ENCODE measurements at regions not wholly inside any gene's neighbourhood (a gene's known extent, or its start where the extent isn't known, plus 50 kb on each side); places are given as distances from the start of the nearest gene placed in this dataset.

- Histone ChIP-seq H3K79me2 (ENCODE audit: control insufficient read depth, insufficient read depth, low read length) (no peaks in the 10 kb centered on the region), H3K4me2 (ENCODE audit: insufficient read depth, low read length) (no peak overlapping the region), H4K20me1 (replicated peaks; ENCODE audit: control insufficient read depth, extremely low read depth, insufficient read depth, low read length) (no peaks in the 10 kb centered on the region), H2AFZ (ENCODE audit: low read depth, low read length) (no peak overlapping the region), H3K27ac (ENCODE audit: insufficient read depth, low read depth, low read length) (no peak overlapping the region), H3K27me3 (ENCODE audit: control insufficient read depth in 2 of 2, insufficient read depth in 2 of 2, low read length in 2 of 2) (peaks cover 0 to 4% of the 10 kb centered on the region in 2 experiments), H3K4me1 (ENCODE audit: control insufficient read depth, extremely low read depth, insufficient read depth, low read length) (no peaks in the 10 kb centered on the region), H3K9ac (replicated peaks; ENCODE audit: extremely low read depth, insufficient read depth, low read length) (no peak overlapping the region), H3K9me3 (replicated peaks; ENCODE audit: control insufficient read depth, insufficient read depth, low read length) (no peaks in the 10 kb centered on the region), H3K36me3 (ENCODE audit: control insufficient read depth in 2 of 2, extremely low read depth in 1 of 2, insufficient read depth in 2 of 2, low read length in 2 of 2) (no peaks in the 10 kb centered on the region), H3K4me3 (replicated peaks in 1 of 3; ENCODE audit: insufficient read depth in 1 of 3, low read depth in 1 of 3, low read length in 3 of 3) (no peak overlapping the region), H3K9me1 (replicated peaks; ENCODE audit: control insufficient read depth, extremely low read depth, insufficient read depth, low read length) (no peaks in the 10 kb centered on the region)
- TF ChIP-seq FOS (IDR thresholded peaks at IDR 0.05; ENCODE audit: borderline replicate concordance, insufficient read depth, low read length) (no peak), JUN (IDR thresholded peaks at IDR 0.05; ENCODE audit: borderline replicate concordance, insufficient read depth, insufficient read length, low read depth) (no peak), MAX (IDR thresholded peaks at IDR 0.05; ENCODE audit: insufficient read depth, insufficient read length) (no peak), GATA2 (IDR thresholded peaks at IDR 0.05; ENCODE audit: insufficient read depth, insufficient read length, low read depth, low read length) (no peak), CTCF (IDR thresholded peaks at IDR 0.05; ENCODE audit: extremely low read depth in 1 of 2, insufficient read depth in 1 of 2, low read depth in 1 of 2, low read length in 2 of 2) (no peak), POLR2A (IDR thresholded peaks at IDR 0.05; ENCODE audit: low read depth, low read length) (no peak), EZH2 (IDR thresholded peaks at IDR 0.05; ENCODE audit: borderline replicate concordance, low read depth, low read length, severe bottlenecking) (no peak), MYC (IDR thresholded peaks at IDR 0.05; ENCODE audit: low read depth, low read length) (no peak), POLR2AphosphoS5 (IDR thresholded peaks at IDR 0.05; ENCODE audit: insufficient read depth, low read depth, low read length) (no peak)
- intact Hi-C loops (cut with micrococcal nuclease) (no loop called here), dilution Hi-C loops (cut with MboI; ENCODE audit: extremely low pct_ligation_motif_present, low sequenced_read_pairs) (no loop called here)
- BruUV-seq (replicated peaks), result no TSS peak
- DNase-seq (ENCODE audit: low read depth, low spot score), result no peak
- ChIA-PET POLR2A (no interaction called here), CTCF (no interaction called here)
- no peak for FAIRE-seq
These were observed 160.3 kb downstream of the ENC1 start for GRCh38 chr5:74480201-74480600.

All from endothelial cell of umbilical vein (primary cell).